HEK293 (cell line): ENCODE measurements at regions not wholly inside any gene's neighbourhood (a gene's known extent, or its start where the extent isn't known, plus 50 kb on each side); places are given as distances from the start of the nearest gene placed in this dataset.
A peak's percentile ranks its signal among the peaks of the same experiment; 100 is the strongest.

Source experiments
- CTCF ChIA-PET: fragments of 350-600 bp; formaldehyde crosslinking; extraction: SDS; loops from one replicate; lab custom pipeline; 2021; ENCODE audit warnings: antibody characterized with exemption; lab: Yijun Ruan, JAX
- POLR2A ChIA-PET: fragments of 300-600 bp; formaldehyde crosslinking; extraction: SDS; loops from one replicate; lab custom pipeline; 2020; ENCODE audit warnings: antibody characterized with exemption, inconsistent platforms; lab: Yijun Ruan, JAX
- H3K27ac ChIP-seq: fragments of 200-500 bp; sonication (Bioruptor generic); 2 replicates; pipeline ENCODE4 v1.5.1; 2014; ENCODE audit warnings: low read depth, low read length, control low read depth, inconsistent platforms; ENCODE audit errors: extremely low read depth
- H3K36me3 ChIP-seq, 2 experiments: fragments of 200-500 bp in 1 of 2; sonication (Bioruptor generic) in 1 of 2; 1 replicate in 1 of 2; 2 replicates in 1 of 2; pipeline ENCODE4 v1.5.1; 2014 to 2017; ENCODE audit warnings: inconsistent platforms in 2 of 2, low read length in 2 of 2; ENCODE audit not compliant: control insufficient read depth in 2 of 2, insufficient read depth in 1 of 2
- H3K4me1 ChIP-seq: fragments of 200-500 bp; sonication (Bioruptor generic); 2 replicates; pipeline ENCODE4 v1.5.1; 2014; ENCODE audit warnings: mild to moderate bottlenecking, low read length, inconsistent platforms; ENCODE audit not compliant: control insufficient read depth, insufficient read depth
- H3K4me3 ChIP-seq: 2 replicates; pipeline ENCODE4 v1.5.1; 2011; ENCODE audit warnings: low read depth, mild to moderate bottlenecking, control low read depth, low read length, moderate library complexity
- H3K9me3 ChIP-seq: fragments of 200-500 bp; sonication (Bioruptor generic); 2 replicates; pipeline ENCODE4 v1.5.1; 2014; ENCODE audit warnings: low read depth, low read length, inconsistent platforms; ENCODE audit not compliant: control insufficient read depth, insufficient read depth
- FEZF1 ChIP-seq: fragments of 450-650 bp; formaldehyde crosslinking; IDR thresholded peaks from 2 replicates; pipeline ENCODE4 v1.5.1; 2016; ENCODE audit warnings: missing biosample characterization, missing genetic modification characterization
- GLIS2 ChIP-seq: fragments of 450-650 bp; formaldehyde crosslinking; IDR thresholded peaks from 2 replicates; pipeline ENCODE4 v1.5.1; 2016; ENCODE audit warnings: missing biosample characterization, missing genetic modification characterization
- HOXC10 ChIP-seq: sonication (generic); formaldehyde crosslinking; IDR thresholded peaks from 2 replicates; pipeline ENCODE4 v1.8.1; 2023; ENCODE audit warnings: mild to moderate bottlenecking, missing genetic modification reagents
- OVOL3 ChIP-seq: fragments of 450-650 bp; formaldehyde crosslinking; IDR thresholded peaks from 2 replicates; pipeline ENCODE4 v1.5.1; 2016; ENCODE audit warnings: missing biosample characterization, missing genetic modification characterization
- REPIN1 ChIP-seq: fragments of 450-650 bp; formaldehyde crosslinking; IDR thresholded peaks from 2 replicates; pipeline ENCODE4 v1.5.1; 2017; ENCODE audit warnings: missing biosample characterization, missing genetic modification characterization, low read depth
- SCRT1 ChIP-seq: fragments of 450-650 bp; formaldehyde crosslinking; IDR thresholded peaks from 2 replicates; pipeline ENCODE4 v1.5.1; 2016; ENCODE audit warnings: missing biosample characterization, missing genetic modification characterization, borderline replicate concordance
- ZBTB1 ChIP-seq: fragments of 450-650 bp; formaldehyde crosslinking; IDR thresholded peaks from 2 replicates; pipeline ENCODE4 v1.5.1; 2016; ENCODE audit warnings: missing biosample characterization, missing genetic modification characterization
- ZBTB48 ChIP-seq: fragments of 450-650 bp; formaldehyde crosslinking; IDR thresholded peaks from 2 replicates; pipeline ENCODE4 v1.5.1; 2016; ENCODE audit warnings: missing biosample characterization, missing genetic modification characterization
- ZIC2 ChIP-seq: fragments of 450-650 bp; formaldehyde crosslinking; IDR thresholded peaks from 2 replicates; pipeline ENCODE4 v1.5.1; 2016; ENCODE audit warnings: missing biosample characterization, missing genetic modification characterization
- ZNF146 ChIP-seq: fragments of 450-650 bp; formaldehyde crosslinking; IDR thresholded peaks from 2 replicates; pipeline ENCODE4 v1.5.1; 2016; ENCODE audit warnings: missing biosample characterization, missing genetic modification characterization
- ZNF16 ChIP-seq: fragments of 450-650 bp; formaldehyde crosslinking; IDR thresholded peaks from 2 replicates; pipeline ENCODE4 v1.5.1; 2016; ENCODE audit warnings: low read depth, missing biosample characterization, missing genetic modification characterization
- ZNF169 ChIP-seq: fragments of 450-650 bp; formaldehyde crosslinking; IDR thresholded peaks from 2 replicates; pipeline ENCODE4 v1.5.1; 2016; ENCODE audit warnings: missing biosample characterization, missing genetic modification characterization
- ZNF175 ChIP-seq: fragments of 450-650 bp; formaldehyde crosslinking; IDR thresholded peaks from 2 replicates; pipeline ENCODE4 v1.5.1; 2016; ENCODE audit warnings: missing biosample characterization, missing genetic modification characterization
- ZNF350 ChIP-seq: fragments of 450-650 bp; formaldehyde crosslinking; IDR thresholded peaks from 2 replicates; pipeline ENCODE4 v1.5.0; 2017; ENCODE audit warnings: missing biosample characterization, mild to moderate bottlenecking, missing genetic modification characterization
- ZNF426 ChIP-seq: fragments of 450-650 bp; formaldehyde crosslinking; IDR thresholded peaks from 2 replicates; pipeline ENCODE4 v1.5.1; 2017; ENCODE audit warnings: missing biosample characterization, missing genetic modification characterization, mild to moderate bottlenecking, inconsistent platforms, moderate library complexity
- ZNF433 ChIP-seq: fragments of 450-650 bp; formaldehyde crosslinking; IDR thresholded peaks from 2 replicates; pipeline ENCODE4 v1.5.1; 2016; ENCODE audit warnings: missing biosample characterization, missing genetic modification characterization, low read depth
- ZNF544 ChIP-seq: fragments of 450-650 bp; formaldehyde crosslinking; IDR thresholded peaks from 2 replicates; pipeline ENCODE4 v1.5.0; 2017; ENCODE audit warnings: missing biosample characterization, missing genetic modification characterization
- ZNF623 ChIP-seq: fragments of 450-650 bp; formaldehyde crosslinking; IDR thresholded peaks from 2 replicates; pipeline ENCODE4 v1.5.1; 2016; ENCODE audit warnings: missing biosample characterization, missing genetic modification characterization
- ZNF626 ChIP-seq: fragments of 450-650 bp; sonication (Bioruptor Pico); formaldehyde crosslinking; IDR thresholded peaks from 2 replicates; pipeline ENCODE4 v1.5.1; 2018; ENCODE audit warnings: missing biosample characterization, missing genetic modification characterization, inconsistent platforms
- ZNF664 ChIP-seq: fragments of 450-650 bp; formaldehyde crosslinking; IDR thresholded peaks from 2 replicates; pipeline ENCODE4 v1.5.1; 2016; ENCODE audit warnings: missing biosample characterization, missing genetic modification characterization
- ZNF843 ChIP-seq: fragments of 450-650 bp; formaldehyde crosslinking; IDR thresholded peaks from 2 replicates; pipeline ENCODE4 v1.5.1; 2016; ENCODE audit warnings: missing biosample characterization, missing genetic modification characterization
- TF ChIP-seq, protein P1 (sequence below): fragments of 450-650 bp; IDR thresholded peaks from 2 replicates; pipeline ENCODE4 v1.5.1; 2018; ENCODE audit warnings: missing biosample characterization, missing genetic modification characterization
- TF ChIP-seq, protein P2 (sequence below): fragments of 450-650 bp; formaldehyde crosslinking; IDR thresholded peaks from 2 replicates; pipeline ENCODE4 v1.5.1; 2016; ENCODE audit warnings: missing biosample characterization, missing genetic modification characterization
- TF ChIP-seq, protein P3 (sequence below): fragments of 450-650 bp; formaldehyde crosslinking; IDR thresholded peaks from 2 replicates; pipeline ENCODE4 v1.5.1; 2017; ENCODE audit warnings: missing biosample characterization, missing genetic modification characterization

- POLR2A ChIA-PET, result interaction anchor here (0.9 kb wide), 1 partner anchor 884 kb away, joined by 3 read pairs; no protein-coding TSS in a partner anchor
- H3K36me3 ChIP-seq, result no peaks in the 10 kb centered on the region
- TF ChIP-seq OVOL3 (tag by site-specific recombination) (no peak), ZIC2 (peak; percentile 66), FEZF1 (tag by site-specific recombination) (peak; percentile 75), ZNF146 (tag by site-specific recombination) (no peak)
- TF ChIP-seq, all 188 proteins: peak for 2
- Histone ChIP-seq H3K4me3 (no peak overlapping the region), H3K27ac (no peak overlapping the region), H3K4me1 (peaks cover 9% of the 10 kb centered on the region; the same call in 1 of the 2 replicates), H3K9me3 (no peaks in the 10 kb centered on the region)
- CTCF ChIA-PET, result interaction anchor here (0.6 to 0.7 kb wide), 2 partner anchors 9 to 754 kb away, joined by 3 to 4 read pairs; no protein-coding TSS in a partner anchor
Measured at GRCh38 chr14:76314521-76315034, 61.4 kb upstream of the ESRRB start.

DNA sequence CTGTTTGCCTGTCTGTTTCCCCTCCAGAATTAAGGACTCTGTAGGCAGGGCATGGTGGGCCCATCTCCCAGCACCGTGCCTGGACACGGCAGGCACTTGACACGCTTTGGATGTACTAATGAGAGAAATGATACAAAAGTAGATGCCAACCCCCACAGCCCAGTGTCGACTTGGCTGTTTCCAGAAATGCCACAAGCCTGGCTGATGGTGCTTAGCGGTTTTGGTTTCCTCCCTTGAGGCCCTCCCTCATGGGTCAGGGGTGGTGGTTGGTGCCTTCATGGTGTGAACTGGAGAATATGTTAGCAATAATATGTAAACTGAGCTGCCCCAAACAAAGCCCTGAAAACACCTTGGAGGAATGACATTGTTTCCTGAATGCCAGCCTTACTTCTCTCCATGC, 55.5 kb upstream of the ESRRB start:
- TF ChIP-seq, protein P1, sequence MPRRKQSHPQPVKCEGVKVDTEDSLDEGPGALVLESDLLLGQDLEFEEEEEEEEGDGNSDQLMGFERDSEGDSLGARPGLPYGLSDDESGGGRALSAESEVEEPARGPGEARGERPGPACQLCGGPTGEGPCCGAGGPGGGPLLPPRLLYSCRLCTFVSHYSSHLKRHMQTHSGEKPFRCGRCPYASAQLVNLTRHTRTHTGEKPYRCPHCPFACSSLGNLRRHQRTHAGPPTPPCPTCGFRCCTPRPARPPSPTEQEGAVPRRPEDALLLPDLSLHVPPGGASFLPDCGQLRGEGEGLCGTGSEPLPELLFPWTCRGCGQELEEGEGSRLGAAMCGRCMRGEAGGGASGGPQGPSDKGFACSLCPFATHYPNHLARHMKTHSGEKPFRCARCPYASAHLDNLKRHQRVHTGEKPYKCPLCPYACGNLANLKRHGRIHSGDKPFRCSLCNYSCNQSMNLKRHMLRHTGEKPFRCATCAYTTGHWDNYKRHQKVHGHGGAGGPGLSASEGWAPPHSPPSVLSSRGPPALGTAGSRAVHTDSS (tag by site-specific recombination), result no peak
- TF ChIP-seq FEZF1 (tag by site-specific recombination), result no peak
- TF ChIP-seq, protein P2, sequence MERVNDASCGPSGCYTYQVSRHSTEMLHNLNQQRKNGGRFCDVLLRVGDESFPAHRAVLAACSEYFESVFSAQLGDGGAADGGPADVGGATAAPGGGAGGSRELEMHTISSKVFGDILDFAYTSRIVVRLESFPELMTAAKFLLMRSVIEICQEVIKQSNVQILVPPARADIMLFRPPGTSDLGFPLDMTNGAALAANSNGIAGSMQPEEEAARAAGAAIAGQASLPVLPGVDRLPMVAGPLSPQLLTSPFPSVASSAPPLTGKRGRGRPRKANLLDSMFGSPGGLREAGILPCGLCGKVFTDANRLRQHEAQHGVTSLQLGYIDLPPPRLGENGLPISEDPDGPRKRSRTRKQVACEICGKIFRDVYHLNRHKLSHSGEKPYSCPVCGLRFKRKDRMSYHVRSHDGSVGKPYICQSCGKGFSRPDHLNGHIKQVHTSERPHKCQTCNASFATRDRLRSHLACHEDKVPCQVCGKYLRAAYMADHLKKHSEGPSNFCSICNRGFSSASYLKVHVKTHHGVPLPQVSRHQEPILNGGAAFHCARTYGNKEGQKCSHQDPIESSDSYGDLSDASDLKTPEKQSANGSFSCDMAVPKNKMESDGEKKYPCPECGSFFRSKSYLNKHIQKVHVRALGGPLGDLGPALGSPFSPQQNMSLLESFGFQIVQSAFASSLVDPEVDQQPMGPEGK (tag by site-specific recombination), result no peak
- TF ChIP-seq ZBTB1 (tag by site-specific recombination), result no peak
- ChIA-PET CTCF (no interaction called here), POLR2A (no interaction called here)

GRCh38 chr14:76320975-76321374, 55.0 kb upstream of the ESRRB start:
- Histone ChIP-seq H3K9me3 (no peaks in the 10 kb centered on the region), H3K27ac (no peak overlapping the region), H3K4me3 (no peak overlapping the region), H3K36me3 (no peaks in the 10 kb centered on the region), H3K4me1 (no peaks in the 10 kb centered on the region)
- TF ChIP-seq, protein P3, sequence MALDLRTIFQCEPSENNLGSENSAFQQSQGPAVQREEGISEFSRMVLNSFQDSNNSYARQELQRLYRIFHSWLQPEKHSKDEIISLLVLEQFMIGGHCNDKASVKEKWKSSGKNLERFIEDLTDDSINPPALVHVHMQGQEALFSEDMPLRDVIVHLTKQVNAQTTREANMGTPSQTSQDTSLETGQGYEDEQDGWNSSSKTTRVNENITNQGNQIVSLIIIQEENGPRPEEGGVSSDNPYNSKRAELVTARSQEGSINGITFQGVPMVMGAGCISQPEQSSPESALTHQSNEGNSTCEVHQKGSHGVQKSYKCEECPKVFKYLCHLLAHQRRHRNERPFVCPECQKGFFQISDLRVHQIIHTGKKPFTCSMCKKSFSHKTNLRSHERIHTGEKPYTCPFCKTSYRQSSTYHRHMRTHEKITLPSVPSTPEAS (tag by site-specific recombination), result no peak
- TF ChIP-seq ZNF169 (tag by site-specific recombination) (no peak), ZNF426 (tag by site-specific recombination) (no peak), ZBTB48 (tag by site-specific recombination) (no peak), ZNF175 (tag by site-specific recombination) (no peak), ZNF626 (tag by site-specific recombination) (no peak), ZIC2 (no peak), ZNF544 (tag by site-specific recombination) (no peak), ZNF16 (tag by site-specific recombination) (no peak), REPIN1 (tag by site-specific recombination) (no peak), ZNF433 (tag by site-specific recombination) (no peak), ZNF843 (no peak), GLIS2 (tag by site-specific recombination) (no peak), ZNF623 (tag by site-specific recombination) (no peak), HOXC10 (CRISPR knock-in tag) (no peak), ZNF350 (tag by site-specific recombination) (no peak), SCRT1 (tag by site-specific recombination) (no peak), ZNF664 (no peak)
- POLR2A ChIA-PET, result no interaction called here
- CTCF ChIA-PET, result interaction anchor here (0.8 kb wide), 1 partner anchor 10 kb away, joined by 3 read pairs; no protein-coding TSS in a partner anchor

More for the DNA sequence above, 55.5 kb upstream of the ESRRB start:
- no peaks in the 10 kb centered on the region for H3K36me3 ChIP-seq
- no peaks in the 10 kb centered on the region for H3K9me3 ChIP-seq
- H3K4me1 ChIP-seq, result no peaks in the 10 kb centered on the region
- H3K4me3 ChIP-seq, result no peak overlapping the region
- no peak overlapping the region for H3K27ac ChIP-seq
